ENCODE measurements at regions not wholly inside any gene's neighbourhood (a gene's known extent, or its start where the extent isn't known, plus 50 kb on each side); places are given as distances from the start of the nearest gene placed in this dataset.

DNA sequence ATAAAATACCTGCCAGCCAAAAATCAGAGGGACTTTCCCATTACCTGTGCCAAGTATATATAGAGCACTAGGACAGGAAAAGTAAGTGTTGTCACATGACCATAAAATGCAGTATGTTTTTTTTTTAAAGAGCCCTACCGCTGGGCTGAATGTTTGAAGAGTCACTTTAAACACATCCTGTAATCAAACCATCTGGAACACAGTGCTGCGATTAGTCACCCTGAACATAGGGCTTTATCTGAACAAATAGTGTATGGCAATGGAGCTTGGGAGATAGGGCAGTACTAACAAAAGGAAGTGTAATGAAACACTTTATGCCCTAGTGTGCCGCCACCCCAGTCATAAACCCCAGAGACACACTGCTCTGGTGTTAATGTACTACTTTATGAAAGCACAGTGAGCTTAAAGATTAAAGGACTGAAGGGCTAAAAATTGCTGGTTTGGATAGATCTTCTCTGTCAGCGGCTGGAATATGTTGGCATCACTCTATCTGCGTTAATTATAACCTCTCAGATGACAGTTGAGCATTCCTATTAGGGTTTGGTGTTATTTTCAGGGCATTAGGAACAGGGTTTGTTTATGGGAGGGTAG is 90.4 kb downstream of the ZNF608 start (continued):
- TF ChIP-seq, protein P1, sequence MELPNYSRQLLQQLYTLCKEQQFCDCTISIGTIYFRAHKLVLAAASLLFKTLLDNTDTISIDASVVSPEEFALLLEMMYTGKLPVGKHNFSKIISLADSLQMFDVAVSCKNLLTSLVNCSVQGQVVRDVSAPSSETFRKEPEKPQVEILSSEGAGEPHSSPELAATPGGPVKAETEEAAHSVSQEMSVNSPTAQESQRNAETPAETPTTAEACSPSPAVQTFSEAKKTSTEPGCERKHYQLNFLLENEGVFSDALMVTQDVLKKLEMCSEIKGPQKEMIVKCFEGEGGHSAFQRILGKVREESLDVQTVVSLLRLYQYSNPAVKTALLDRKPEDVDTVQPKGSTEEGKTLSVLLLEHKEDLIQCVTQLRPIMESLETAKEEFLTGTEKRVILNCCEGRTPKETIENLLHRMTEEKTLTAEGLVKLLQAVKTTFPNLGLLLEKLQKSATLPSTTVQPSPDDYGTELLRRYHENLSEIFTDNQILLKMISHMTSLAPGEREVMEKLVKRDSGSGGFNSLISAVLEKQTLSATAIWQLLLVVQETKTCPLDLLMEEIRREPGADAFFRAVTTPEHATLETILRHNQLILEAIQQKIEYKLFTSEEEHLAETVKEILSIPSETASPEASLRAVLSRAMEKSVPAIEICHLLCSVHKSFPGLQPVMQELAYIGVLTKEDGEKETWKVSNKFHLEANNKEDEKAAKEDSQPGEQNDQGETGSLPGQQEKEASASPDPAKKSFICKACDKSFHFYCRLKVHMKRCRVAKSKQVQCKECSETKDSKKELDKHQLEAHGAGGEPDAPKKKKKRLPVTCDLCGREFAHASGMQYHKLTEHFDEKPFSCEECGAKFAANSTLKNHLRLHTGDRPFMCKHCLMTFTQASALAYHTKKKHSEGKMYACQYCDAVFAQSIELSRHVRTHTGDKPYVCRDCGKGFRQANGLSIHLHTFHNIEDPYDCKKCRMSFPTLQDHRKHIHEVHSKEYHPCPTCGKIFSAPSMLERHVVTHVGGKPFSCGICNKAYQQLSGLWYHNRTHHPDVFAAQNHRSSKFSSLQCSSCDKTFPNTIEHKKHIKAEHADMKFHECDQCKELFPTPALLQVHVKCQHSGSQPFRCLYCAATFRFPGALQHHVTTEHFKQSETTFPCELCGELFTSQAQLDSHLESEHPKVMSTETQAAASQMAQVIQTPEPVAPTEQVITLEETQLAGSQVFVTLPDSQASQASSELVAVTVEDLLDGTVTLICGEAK (IDR thresholded peaks at IDR 0.05): no peak
- TF ChIP-seq, protein P1 (CRISPR knock-in tag; IDR thresholded peaks at IDR 0.05): no peak
- TF ChIP-seq ZEB2 (IDR thresholded peaks at IDR 0.05) (peak; percentile 55; the same call in 1 of the 2 replicates), IFI16 (CRISPR knock-in tag; IDR thresholded peaks at IDR 0.05) (no peak), ZC3H11A (IDR thresholded peaks at IDR 0.05; ENCODE audit: low read depth, low read length) (no peak), SMAD3 (CRISPR knock-in tag; conservative IDR thresholded peaks at IDR 0.05) (no peak), ETV1 (tag; conservative IDR thresholded peaks at IDR 0.05; ENCODE audit: low read depth) (peak; percentile 77), ZNF592 (IDR thresholded peaks at IDR 0.05) (peak; percentile 58), PKNOX1 (IDR thresholded peaks at IDR 0.05) (no peak), FOXJ2 (tag; IDR thresholded peaks at IDR 0.05) (no peak), FOS (IDR thresholded peaks at IDR 0.05; ENCODE audit: extremely low read depth, insufficient read length) (peak; percentile 55), ZFP30 (CRISPR knock-in tag; IDR thresholded peaks at IDR 0.05; ENCODE audit: borderline replicate concordance) (no peak)
- TF ChIP-seq, protein P2, sequence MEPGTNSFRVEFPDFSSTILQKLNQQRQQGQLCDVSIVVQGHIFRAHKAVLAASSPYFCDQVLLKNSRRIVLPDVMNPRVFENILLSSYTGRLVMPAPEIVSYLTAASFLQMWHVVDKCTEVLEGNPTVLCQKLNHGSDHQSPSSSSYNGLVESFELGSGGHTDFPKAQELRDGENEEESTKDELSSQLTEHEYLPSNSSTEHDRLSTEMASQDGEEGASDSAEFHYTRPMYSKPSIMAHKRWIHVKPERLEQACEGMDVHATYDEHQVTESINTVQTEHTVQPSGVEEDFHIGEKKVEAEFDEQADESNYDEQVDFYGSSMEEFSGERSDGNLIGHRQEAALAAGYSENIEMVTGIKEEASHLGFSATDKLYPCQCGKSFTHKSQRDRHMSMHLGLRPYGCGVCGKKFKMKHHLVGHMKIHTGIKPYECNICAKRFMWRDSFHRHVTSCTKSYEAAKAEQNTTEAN (CRISPR knock-in tag; IDR thresholded peaks at IDR 0.05): no peak

All from K562 (cell line).